H9 (cell line): ENCODE measurements at regions not wholly inside any gene's neighbourhood (a gene's known extent, or its start where the extent isn't known, plus 50 kb on each side); places are given as distances from the start of the nearest gene placed in this dataset.

ENCODE experiments used
- DNase-seq: peaks from one replicate; pipeline ENCODE4 v3.0.0-alpha.2; 2017
- H2AFZ ChIP-seq: one replicate; pipeline ENCODE4 v1.6.1; 2013; ENCODE audit warnings: mild to moderate bottlenecking, low read length, control low read depth, moderate library complexity
- H2AK5ac ChIP-seq: 2 replicates; pipeline ENCODE4 v1.6.1; 2013; ENCODE audit warnings: low read length, control low read depth, mixed read lengths; ENCODE audit not compliant: insufficient read length
- H2BK120ac ChIP-seq: one replicate; pipeline ENCODE4 v1.6.1; 2013; ENCODE audit warnings: low read depth, mild to moderate bottlenecking, low read length, control low read depth, inconsistent platforms; ENCODE audit not compliant: poor library complexity, severe bottlenecking
- H2BK12ac ChIP-seq: 2 replicates; pipeline ENCODE4 v1.6.1; 2013; ENCODE audit warnings: low read length, control low read depth, mixed read lengths, low read depth; ENCODE audit not compliant: insufficient read length
- H2BK15ac ChIP-seq: 2 replicates; pipeline ENCODE4 v1.6.1; 2013; ENCODE audit warnings: low read depth, low read length, control low read depth
- H2BK20ac ChIP-seq: one replicate; pipeline ENCODE4 v1.6.1; 2013; ENCODE audit warnings: low read depth, mild to moderate bottlenecking, low read length, control low read depth, inconsistent platforms; ENCODE audit not compliant: poor library complexity, severe bottlenecking
- H2BK5ac ChIP-seq: 2 replicates; pipeline ENCODE4 v1.6.1; 2013; ENCODE audit warnings: low read length, control low read depth, mixed read lengths; ENCODE audit not compliant: insufficient read length
- H3K14ac ChIP-seq: 2 replicates; pipeline ENCODE4 v1.6.1; 2013; ENCODE audit warnings: low read length, control low read depth; ENCODE audit not compliant: insufficient read depth
- H3K18ac ChIP-seq: 2 replicates; pipeline ENCODE4 v1.6.1; 2013; ENCODE audit warnings: low read depth, mild to moderate bottlenecking, mixed read lengths, low read length, control low read depth; ENCODE audit not compliant: insufficient read length
- H3K23ac ChIP-seq: 2 replicates; pipeline ENCODE4 v1.6.1; 2013; ENCODE audit warnings: low read length, control low read depth, mixed read lengths, low read depth; ENCODE audit not compliant: insufficient read length
- H3K23me2 ChIP-seq: 2 replicates; pipeline ENCODE4 v1.6.1; 2013; ENCODE audit warnings: low read depth, mild to moderate bottlenecking, mixed read lengths, low read length, control low read depth; ENCODE audit not compliant: insufficient read length, poor library complexity, severe bottlenecking
- H3K27ac ChIP-seq: 2 replicates; pipeline ENCODE4 v1.5.1; 2013; ENCODE audit warnings: low read length, control low read depth, mixed read lengths, low read depth; ENCODE audit not compliant: insufficient read length
- H3K27me3 ChIP-seq: 2 replicates; pipeline ENCODE4 v1.6.1; 2013; ENCODE audit warnings: low read length, control low read depth, inconsistent platforms; ENCODE audit not compliant: insufficient read depth
- H3K4ac ChIP-seq: 2 replicates; pipeline ENCODE4 v1.6.1; 2013; ENCODE audit warnings: low read depth, mild to moderate bottlenecking, control low read depth, inconsistent platforms, low read length, moderate library complexity
- H3K4me1 ChIP-seq: 2 replicates; pipeline ENCODE4 v1.6.1; 2013; ENCODE audit warnings: low read length, control low read depth, inconsistent platforms; ENCODE audit not compliant: insufficient read depth
- H3K4me2 ChIP-seq: 2 replicates; pipeline ENCODE4 v1.6.1; 2013; ENCODE audit warnings: low read length, control low read depth, mixed read lengths; ENCODE audit not compliant: insufficient read length, insufficient read depth
- H3K56ac ChIP-seq: 2 replicates; pipeline ENCODE4 v1.6.1; 2013; ENCODE audit warnings: low read depth, mild to moderate bottlenecking, mixed read lengths, low read length, control low read depth; ENCODE audit not compliant: insufficient read length
- H3K79me1 ChIP-seq: 2 replicates; pipeline ENCODE4 v1.6.1; 2013; ENCODE audit warnings: low read depth, mild to moderate bottlenecking, moderate library complexity, low read length, control low read depth, inconsistent platforms; ENCODE audit not compliant: insufficient read depth, poor library complexity, severe bottlenecking
- H3K79me2 ChIP-seq: 2 replicates; pipeline ENCODE4 v1.6.1; 2013; ENCODE audit warnings: low read length, control low read depth, inconsistent platforms; ENCODE audit not compliant: insufficient read depth
- H3K9ac ChIP-seq: 2 replicates; pipeline ENCODE4 v1.6.1; 2013; ENCODE audit warnings: low read length, control low read depth, mixed read lengths; ENCODE audit not compliant: insufficient read length; ENCODE audit errors: extremely low read depth
- H3K9me3 ChIP-seq: one replicate; pipeline ENCODE4 v1.6.1; 2013; ENCODE audit warnings: low read depth, low read length, inconsistent platforms; ENCODE audit not compliant: control insufficient read depth
- H3T11ph ChIP-seq: one replicate; pipeline ENCODE4 v1.6.1; 2013; ENCODE audit warnings: mild to moderate bottlenecking, low read length, control low read depth, inconsistent platforms
- H4K20me1 ChIP-seq: one replicate; pipeline ENCODE4 v1.6.1; 2013; ENCODE audit not compliant: control insufficient read depth, insufficient read length, insufficient read depth
- H4K5ac ChIP-seq: 2 replicates; pipeline ENCODE4 v1.6.1; 2013; ENCODE audit warnings: low read depth, mild to moderate bottlenecking, mixed read lengths, low read length, control low read depth; ENCODE audit not compliant: insufficient read length
- H4K8ac ChIP-seq: replicated peaks from 2 replicates; pipeline ENCODE4 v1.6.1; 2013; ENCODE audit warnings: low read length, control low read depth, mixed read lengths, low read depth; ENCODE audit not compliant: insufficient read length
- H4K91ac ChIP-seq: 2 replicates; pipeline ENCODE4 v1.6.1; 2013; ENCODE audit warnings: low read depth, mild to moderate bottlenecking, moderate library complexity, mixed read lengths, low read length, control low read depth; ENCODE audit not compliant: insufficient read length
- H3K27ac Mint-ChIP-seq, 3 experiments: 2 replicates in 2 of 3; 3 replicates in 1 of 3; pipeline ENCODE4 v1.8.0; 2020 to 2021; ENCODE audit warnings: mixed read lengths in 3 of 3, mild to moderate bottlenecking in 1 of 3, moderate library complexity in 1 of 3
- H3K27me3 Mint-ChIP-seq: 2 replicates; pipeline ENCODE4 v1.8.0; 2021; ENCODE audit warnings: low read depth, mild to moderate bottlenecking, moderate library complexity, mixed read lengths
- H3K36me3 Mint-ChIP-seq, 3 experiments: 2 replicates in 2 of 3; 3 replicates in 1 of 3; pipeline ENCODE4 v1.8.0; 2020 to 2021; ENCODE audit warnings: low read depth in 3 of 3, mixed read lengths in 3 of 3; ENCODE audit not compliant: insufficient read depth in 1 of 3
- H3K4me1 Mint-ChIP-seq, 2 experiments: 2 replicates each; pipeline ENCODE4 v1.8.0; 2020; ENCODE audit warnings: mixed read lengths in 2 of 2
- H3K4me3 Mint-ChIP-seq, 2 experiments: 2 replicates in 1 of 2; 3 replicates in 1 of 2; pipeline ENCODE4 v1.8.0; 2020 to 2021; ENCODE audit warnings: mild to moderate bottlenecking in 2 of 2, mixed read lengths in 2 of 2, moderate library complexity in 1 of 2
- H3K9me3 Mint-ChIP-seq, 2 experiments: 2 replicates in 1 of 2; 3 replicates in 1 of 2; pipeline ENCODE4 v1.8.0; 2020; ENCODE audit warnings: mild to moderate bottlenecking in 2 of 2, mixed read lengths in 2 of 2, moderate library complexity in 1 of 2
- CTCF ChIP-seq: fragments of 200-600 bp; sonication (generic); conservative IDR thresholded peaks from 3 replicates; pipeline ENCODE4 v1.8.0; 2021; ENCODE audit warnings: antibody characterized with exemption, mild to moderate bottlenecking

DNA sequence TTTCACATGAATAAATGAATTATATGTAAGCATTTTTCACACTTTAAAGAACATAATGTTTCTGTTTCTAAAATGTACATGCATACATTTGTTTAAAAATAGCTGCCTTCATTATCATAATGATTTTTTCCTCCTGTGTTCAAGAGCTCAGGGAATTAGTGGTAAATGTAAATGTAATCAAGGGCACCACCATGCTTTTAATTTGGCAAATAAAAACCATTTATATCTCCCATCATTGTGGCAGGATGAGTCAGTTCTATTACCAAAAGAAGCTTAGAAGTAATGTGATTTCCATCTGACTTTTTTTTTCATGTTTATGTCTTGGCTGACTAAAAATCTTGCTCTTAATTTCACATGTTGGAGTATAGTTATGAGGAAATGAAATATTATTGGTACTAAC is 176.1 kb downstream of the GXYLT1 start:
- Histone ChIP-seq H4K5ac (no peak overlapping the region), H4K8ac (no peak overlapping the region), H3K56ac (no peak overlapping the region), H3K27me3 (no peaks in the 10 kb centered on the region), H3K9me3 (no peaks in the 10 kb centered on the region), H4K91ac (no peak overlapping the region), H3T11ph (no peak overlapping the region), H3K4me1 (peaks cover 5% of the 10 kb centered on the region; the same call in 1 of the 2 replicates), H2BK5ac (no peak overlapping the region), H2AK5ac (no peak overlapping the region), H3K4ac (no peak overlapping the region), H3K18ac (no peak overlapping the region), H3K79me1 (no peaks in the 10 kb centered on the region), H2BK15ac (no peak overlapping the region), H2BK120ac (no peak overlapping the region), H3K14ac (no peak overlapping the region), H3K79me2 (no peaks in the 10 kb centered on the region), H3K23me2 (no peaks in the 10 kb centered on the region), H4K20me1 (no peaks in the 10 kb centered on the region), H2AFZ (no peak overlapping the region), H2BK20ac (no peak overlapping the region), H3K27ac (no peak overlapping the region), H3K4me2 (no peak overlapping the region), H2BK12ac (no peak overlapping the region), H3K9ac (no peak overlapping the region), H3K23ac (no peak overlapping the region)
- H3K4me3 Mint-ChIP-seq, result no peak overlapping the region
- H3K27ac Mint-ChIP-seq, result no peak overlapping the region
- no peaks in the 10 kb centered on the region for H3K9me3 Mint-ChIP-seq
- H3K36me3 Mint-ChIP-seq, result no peaks in the 10 kb centered on the region
- H3K27me3 Mint-ChIP-seq, result peaks cover 15% of the 10 kb centered on the region
- no peak for DNase-seq
- no peak for TF ChIP-seq CTCF
- peaks cover 16 to 18% of the 10 kb centered on the region in 2 experiments for H3K4me1 Mint-ChIP-seq
